GM19240 (cell line): ENCODE measurements at regions not wholly inside any gene's neighbourhood (a gene's known extent, or its start where the extent isn't known, plus 50 kb on each side); places are given as distances from the start of the nearest gene placed in this dataset.

Experiments used
- DNase-seq: peaks from one replicate; pipeline ENCODE4 v3.0.0; 2011; ENCODE audit warnings: low spot score; ENCODE audit not compliant: insufficient read length

GRCh38 chrX:106499473-106499872 lies 112.3 kb upstream of the RADX start:
- DNase-seq: no peak

DNA sequence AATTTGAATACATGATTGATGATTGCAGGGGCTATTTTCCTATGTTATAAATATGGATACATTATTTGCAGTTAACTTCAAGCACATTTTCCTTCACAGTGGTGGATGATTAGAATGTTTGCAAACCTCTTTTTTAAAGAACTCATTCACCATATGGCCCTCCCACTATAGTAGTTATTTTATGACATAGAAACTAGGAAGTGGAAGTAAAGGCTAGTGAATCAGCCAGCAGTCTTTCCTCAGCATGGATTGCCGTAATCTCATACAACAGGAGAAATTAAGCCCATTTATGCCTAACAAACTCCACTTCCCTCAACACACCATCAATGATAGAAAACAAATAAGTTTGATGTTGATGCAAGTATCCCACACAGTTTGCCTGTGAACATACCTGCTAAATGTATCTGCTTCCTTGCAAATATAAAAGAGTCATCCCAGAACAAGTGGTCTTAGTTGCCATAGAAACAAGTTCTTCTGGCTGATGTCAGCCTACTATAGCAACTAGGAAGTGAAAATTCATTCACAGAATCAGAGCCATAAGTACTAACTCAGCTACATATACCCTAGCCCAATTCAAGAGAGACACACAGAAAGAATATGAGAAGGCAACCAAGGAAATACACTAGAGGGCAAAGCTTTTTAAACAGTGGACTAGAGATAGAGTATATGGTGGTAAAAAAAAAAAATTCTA lies 100.9 kb upstream of the RADX start:
- DNase-seq: no peak
